Epithelial cell of esophagus (primary cell): ENCODE measurements at regions not wholly inside any gene's neighbourhood (a gene's known extent, or its start where the extent isn't known, plus 50 kb on each side); places are given as distances from the start of the nearest gene placed in this dataset.
"Not testable (repeated sequence)": the region's sequence is repeated elsewhere in the genome, so short reads cannot be mapped to it uniquely, and the experiment has no call there.

Source experiments
- DNase-seq: peaks from one replicate; pipeline ENCODE4 v3.0.0; 2010; ENCODE audit warnings: low read depth
- H3K4me3 ChIP-seq: 2 replicates; pipeline ENCODE4 v1.5.1; 2011; ENCODE audit warnings: mild to moderate bottlenecking, low read length, control low read depth
- TF ChIP-seq, protein P1 (sequence below): IDR thresholded peaks from 2 replicates; pipeline ENCODE4 v1.5.1; 2011; ENCODE audit warnings: low read depth, mild to moderate bottlenecking, low read length, control low read depth, inconsistent platforms; ENCODE audit not compliant: insufficient read depth; ENCODE audit errors: missing control alignments

- no peak overlapping the region for H3K4me3 ChIP-seq
- DNase-seq = no peak
- TF ChIP-seq, protein P1, sequence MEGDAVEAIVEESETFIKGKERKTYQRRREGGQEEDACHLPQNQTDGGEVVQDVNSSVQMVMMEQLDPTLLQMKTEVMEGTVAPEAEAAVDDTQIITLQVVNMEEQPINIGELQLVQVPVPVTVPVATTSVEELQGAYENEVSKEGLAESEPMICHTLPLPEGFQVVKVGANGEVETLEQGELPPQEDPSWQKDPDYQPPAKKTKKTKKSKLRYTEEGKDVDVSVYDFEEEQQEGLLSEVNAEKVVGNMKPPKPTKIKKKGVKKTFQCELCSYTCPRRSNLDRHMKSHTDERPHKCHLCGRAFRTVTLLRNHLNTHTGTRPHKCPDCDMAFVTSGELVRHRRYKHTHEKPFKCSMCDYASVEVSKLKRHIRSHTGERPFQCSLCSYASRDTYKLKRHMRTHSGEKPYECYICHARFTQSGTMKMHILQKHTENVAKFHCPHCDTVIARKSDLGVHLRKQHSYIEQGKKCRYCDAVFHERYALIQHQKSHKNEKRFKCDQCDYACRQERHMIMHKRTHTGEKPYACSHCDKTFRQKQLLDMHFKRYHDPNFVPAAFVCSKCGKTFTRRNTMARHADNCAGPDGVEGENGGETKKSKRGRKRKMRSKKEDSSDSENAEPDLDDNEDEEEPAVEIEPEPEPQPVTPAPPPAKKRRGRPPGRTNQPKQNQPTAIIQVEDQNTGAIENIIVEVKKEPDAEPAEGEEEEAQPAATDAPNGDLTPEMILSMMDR = no peak
Measured at GRCh38 chr7:142494021-142494420, 236.2 kb upstream of the PRSS58 start.

- peak; percentile 65 for DNase-seq
- TF ChIP-seq, protein P1 = no peak
- H3K4me3 ChIP-seq = no peak overlapping the region
Measured at GRCh38 chr7:142488842-142489241, 231.0 kb upstream of the PRSS58 start.

GRCh38 chr7:142488036-142488633 lies 230.3 kb upstream of the PRSS58 start:
- no peak overlapping the region for H3K4me3 ChIP-seq
- DNase-seq = no peak
- TF ChIP-seq, protein P1 = no peak

DNA sequence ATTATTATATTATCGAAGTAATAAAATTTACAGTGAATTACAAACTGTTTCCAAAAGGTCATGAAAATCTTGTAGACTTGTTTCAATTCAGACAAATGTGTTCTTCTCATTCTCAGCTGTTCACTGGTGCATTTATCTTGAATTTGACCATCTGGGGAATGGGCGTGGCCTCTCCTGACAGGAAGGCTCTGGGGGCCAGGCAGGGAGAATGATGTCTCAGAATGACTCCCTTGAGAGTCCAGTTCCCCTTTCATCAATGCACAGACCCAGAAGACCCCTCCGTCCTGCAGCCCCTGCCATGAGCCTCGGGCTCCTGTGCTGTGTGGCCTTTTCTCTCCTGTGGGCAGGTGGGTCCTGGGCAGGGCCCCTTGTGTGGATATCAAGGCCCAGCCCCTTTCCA lies 229.7 kb upstream of the PRSS58 start:
- H3K4me3 ChIP-seq, DNase-seq: not testable (repeated sequence)

- H3K4me3 ChIP-seq = no peak overlapping the region
- TF ChIP-seq, protein P1 = no peak
- DNase-seq = no peak
Measured at GRCh38 chr7:142487124-142487523, 229.3 kb upstream of the PRSS58 start.

GRCh38 chr7:142485617-142486226 lies 227.9 kb upstream of the PRSS58 start:
- TF ChIP-seq, protein P1 = peak; percentile 53
- no peak overlapping the region for H3K4me3 ChIP-seq
- peak; percentile 33 for DNase-seq

GRCh38 chr7:142483659-142484317 lies 225.9 kb upstream of the PRSS58 start:
- no peak overlapping the region for H3K4me3 ChIP-seq
- TF ChIP-seq, protein P1 = no peak
- no peak for DNase-seq
